ENCODE measurements at regions not wholly inside any gene's neighbourhood (a gene's known extent, or its start where the extent isn't known, plus 50 kb on each side); places are given as distances from the start of the nearest gene placed in this dataset.

- Histone ChIP-seq H3K4me2 (ENCODE audit: low read length) (no peak overlapping the region), H3K36me3 (ENCODE audit: insufficient read depth, low read length) (no peaks in the 10 kb centered on the region), H3K9ac (ENCODE audit: low read depth, low read length) (no peak overlapping the region), H3K9me3 (replicated peaks; ENCODE audit: low read length) (no peaks in the 10 kb centered on the region), H3K4me3 (ENCODE audit: low read length) (no peak overlapping the region), H3K27me3 (ENCODE audit: control insufficient read depth, insufficient read depth, low read length) (peaks cover 1% of the 10 kb centered on the region), H3K4me1 (ENCODE audit: control insufficient read depth, insufficient read depth, low read length) (no peaks in the 10 kb centered on the region)
Measured at GRCh38 chr18:44041961-44042360, 638.7 kb upstream of the SETBP1 start.

- no peaks in the 10 kb centered on the region for H3K36me3 ChIP-seq (ENCODE audit: insufficient read depth, low read length)
- no peak overlapping the region for H3K4me3 ChIP-seq (ENCODE audit: low read length)
- H3K9me3 ChIP-seq (replicated peaks; ENCODE audit: low read length), result no peaks in the 10 kb centered on the region
- no peak overlapping the region for H3K4me2 ChIP-seq (ENCODE audit: low read length)
- H3K27me3 ChIP-seq (ENCODE audit: control insufficient read depth, insufficient read depth, low read length), result no peaks in the 10 kb centered on the region
- H3K4me1 ChIP-seq (ENCODE audit: control insufficient read depth, insufficient read depth, low read length), result no peaks in the 10 kb centered on the region
- H3K9ac ChIP-seq (ENCODE audit: low read depth, low read length), result no peak overlapping the region
Measured at GRCh38 chr18:44046376-44046975, 634.2 kb upstream of the SETBP1 start.

GRCh38 chr18:44047585-44047984, 633.1 kb upstream of the SETBP1 start:
- Histone ChIP-seq H3K9ac (ENCODE audit: low read depth, low read length) (no peak overlapping the region), H3K27me3 (ENCODE audit: control insufficient read depth, insufficient read depth, low read length) (no peaks in the 10 kb centered on the region), H3K4me2 (ENCODE audit: low read length) (no peak overlapping the region)

GRCh38 chr18:44048435-44048834, 632.3 kb upstream of the SETBP1 start:
- Histone ChIP-seq H3K27me3 (ENCODE audit: control insufficient read depth, insufficient read depth, low read length) (no peaks in the 10 kb centered on the region), H3K9ac (ENCODE audit: low read depth, low read length) (no peak overlapping the region), H3K9me3 (replicated peaks; ENCODE audit: low read length) (no peaks in the 10 kb centered on the region), H3K4me3 (ENCODE audit: low read length) (no peak overlapping the region), H3K4me1 (ENCODE audit: control insufficient read depth, insufficient read depth, low read length) (no peaks in the 10 kb centered on the region), H3K4me2 (ENCODE audit: low read length) (no peak overlapping the region), H3K36me3 (ENCODE audit: insufficient read depth, low read length) (no peaks in the 10 kb centered on the region)

More at GRCh38 chr18:44047585-44047984, 633.1 kb upstream of the SETBP1 start:
- Histone ChIP-seq H3K4me3 (ENCODE audit: low read length) (no peak overlapping the region), H3K9me3 (replicated peaks; ENCODE audit: low read length) (no peaks in the 10 kb centered on the region), H3K36me3 (ENCODE audit: insufficient read depth, low read length) (no peaks in the 10 kb centered on the region), H3K4me1 (ENCODE audit: control insufficient read depth, insufficient read depth, low read length) (no peaks in the 10 kb centered on the region)

GRCh38 chr18:44048846-44049245, 631.8 kb upstream of the SETBP1 start:
- Histone ChIP-seq H3K4me2 (ENCODE audit: low read length) (no peak overlapping the region), H3K36me3 (ENCODE audit: insufficient read depth, low read length) (no peaks in the 10 kb centered on the region), H3K9ac (ENCODE audit: low read depth, low read length) (no peak overlapping the region), H3K27me3 (ENCODE audit: control insufficient read depth, insufficient read depth, low read length) (no peaks in the 10 kb centered on the region), H3K9me3 (replicated peaks; ENCODE audit: low read length) (no peaks in the 10 kb centered on the region), H3K4me1 (ENCODE audit: control insufficient read depth, insufficient read depth, low read length) (no peaks in the 10 kb centered on the region), H3K4me3 (ENCODE audit: low read length) (no peak overlapping the region)

GRCh38 chr18:44051026-44051425, 629.7 kb upstream of the SETBP1 start:
- H3K36me3 ChIP-seq (ENCODE audit: insufficient read depth, low read length), result no peaks in the 10 kb centered on the region
- no peak overlapping the region for H3K4me3 ChIP-seq (ENCODE audit: low read length)
- no peak overlapping the region for H3K9ac ChIP-seq (ENCODE audit: low read depth, low read length)
- H3K27me3 ChIP-seq (ENCODE audit: control insufficient read depth, insufficient read depth, low read length), result no peaks in the 10 kb centered on the region
- H3K4me2 ChIP-seq (ENCODE audit: low read length), result no peak overlapping the region
- H3K4me1 ChIP-seq (ENCODE audit: control insufficient read depth, insufficient read depth, low read length), result no peaks in the 10 kb centered on the region
- H3K9me3 ChIP-seq (replicated peaks; ENCODE audit: low read length), result no peaks in the 10 kb centered on the region

- Histone ChIP-seq H3K4me1 (ENCODE audit: control insufficient read depth, insufficient read depth, low read length) (no peaks in the 10 kb centered on the region), H3K4me2 (ENCODE audit: low read length) (no peak overlapping the region), H3K36me3 (ENCODE audit: insufficient read depth, low read length) (no peaks in the 10 kb centered on the region), H3K27me3 (ENCODE audit: control insufficient read depth, insufficient read depth, low read length) (no peaks in the 10 kb centered on the region), H3K9ac (ENCODE audit: low read depth, low read length) (no peak overlapping the region), H3K9me3 (replicated peaks; ENCODE audit: low read length) (no peaks in the 10 kb centered on the region), H3K4me3 (ENCODE audit: low read length) (no peak overlapping the region)
Measured at GRCh38 chr18:44054514-44054913, 626.2 kb upstream of the SETBP1 start.

GRCh38 chr18:44060197-44060596, 620.5 kb upstream of the SETBP1 start:
- no peaks in the 10 kb centered on the region for H3K36me3 ChIP-seq (ENCODE audit: insufficient read depth, low read length)
- H3K27me3 ChIP-seq (ENCODE audit: control insufficient read depth, insufficient read depth, low read length), result no peaks in the 10 kb centered on the region
- H3K9ac ChIP-seq (ENCODE audit: low read depth, low read length), result no peak overlapping the region
- no peak overlapping the region for H3K4me3 ChIP-seq (ENCODE audit: low read length)
- H3K9me3 ChIP-seq (replicated peaks; ENCODE audit: low read length), result no peaks in the 10 kb centered on the region
- H3K4me1 ChIP-seq (ENCODE audit: control insufficient read depth, insufficient read depth, low read length), result no peaks in the 10 kb centered on the region
- no peak overlapping the region for H3K4me2 ChIP-seq (ENCODE audit: low read length)

- Histone ChIP-seq H3K4me3 (ENCODE audit: low read length) (no peak overlapping the region), H3K9ac (ENCODE audit: low read depth, low read length) (no peak overlapping the region), H3K4me2 (ENCODE audit: low read length) (no peak overlapping the region), H3K9me3 (replicated peaks; ENCODE audit: low read length) (no peaks in the 10 kb centered on the region), H3K27me3 (ENCODE audit: control insufficient read depth, insufficient read depth, low read length) (no peaks in the 10 kb centered on the region), H3K36me3 (ENCODE audit: insufficient read depth, low read length) (no peaks in the 10 kb centered on the region), H3K4me1 (ENCODE audit: control insufficient read depth, insufficient read depth, low read length) (no peaks in the 10 kb centered on the region)
Measured at GRCh38 chr18:44061438-44061837, 619.2 kb upstream of the SETBP1 start.

GRCh38 chr18:44062345-44062744, 618.3 kb upstream of the SETBP1 start:
- no peaks in the 10 kb centered on the region for H3K4me1 ChIP-seq (ENCODE audit: control insufficient read depth, insufficient read depth, low read length)
- no peaks in the 10 kb centered on the region for H3K9me3 ChIP-seq (replicated peaks; ENCODE audit: low read length)
- H3K9ac ChIP-seq (ENCODE audit: low read depth, low read length), result no peak overlapping the region
- no peak overlapping the region for H3K4me2 ChIP-seq (ENCODE audit: low read length)
- no peaks in the 10 kb centered on the region for H3K27me3 ChIP-seq (ENCODE audit: control insufficient read depth, insufficient read depth, low read length)
- H3K4me3 ChIP-seq (ENCODE audit: low read length), result no peak overlapping the region
- H3K36me3 ChIP-seq (ENCODE audit: insufficient read depth, low read length), result no peaks in the 10 kb centered on the region

- no peaks in the 10 kb centered on the region for H3K9me3 ChIP-seq (replicated peaks; ENCODE audit: low read length)
- H3K27me3 ChIP-seq (ENCODE audit: control insufficient read depth, insufficient read depth, low read length), result no peaks in the 10 kb centered on the region
- no peaks in the 10 kb centered on the region for H3K4me1 ChIP-seq (ENCODE audit: control insufficient read depth, insufficient read depth, low read length)
- H3K9ac ChIP-seq (ENCODE audit: low read depth, low read length), result no peak overlapping the region
- H3K4me2 ChIP-seq (ENCODE audit: low read length), result no peak overlapping the region
- H3K4me3 ChIP-seq (ENCODE audit: low read length), result no peak overlapping the region
- no peaks in the 10 kb centered on the region for H3K36me3 ChIP-seq (ENCODE audit: insufficient read depth, low read length)
Measured at GRCh38 chr18:44065206-44065605, 615.5 kb upstream of the SETBP1 start.

- Histone ChIP-seq H3K4me1 (ENCODE audit: control insufficient read depth, insufficient read depth, low read length) (no peaks in the 10 kb centered on the region), H3K36me3 (ENCODE audit: insufficient read depth, low read length) (no peaks in the 10 kb centered on the region), H3K9ac (ENCODE audit: low read depth, low read length) (no peak overlapping the region), H3K4me2 (ENCODE audit: low read length) (no peak overlapping the region), H3K9me3 (replicated peaks; ENCODE audit: low read length) (no peaks in the 10 kb centered on the region), H3K4me3 (ENCODE audit: low read length) (no peak overlapping the region), H3K27me3 (ENCODE audit: control insufficient read depth, insufficient read depth, low read length) (no peaks in the 10 kb centered on the region)
Measured at GRCh38 chr18:44066541-44066940, 614.1 kb upstream of the SETBP1 start.
